COLO668 (cell line): ENCODE measurements at regions not wholly inside any gene's neighbourhood (a gene's known extent, or its start where the extent isn't known, plus 50 kb on each side); places are given as distances from the start of the nearest gene placed in this dataset.

Experiments used
- DNase-seq: peaks from one replicate; lab custom pipeline; 2025; ENCODE audit not compliant: unreplicated experiment; lab: John Stamatoyannopoulos, UW

GRCh38 chr17:69716556-69716955, 302.1 kb downstream of the MAP2K6 start:
- no peak for DNase-seq

- DNase-seq = no peak
Measured at GRCh38 chr17:69717214-69717613, 302.7 kb downstream of the MAP2K6 start.

- DNase-seq = no peak
Measured at GRCh38 chr17:69717819-69718218, 303.3 kb downstream of the MAP2K6 start.

- no peak for DNase-seq
Measured at GRCh38 chr17:69719474-69720048, 305.1 kb downstream of the MAP2K6 start.

- no peak for DNase-seq
Measured at GRCh38 chr17:69722518-69722917, 308.0 kb downstream of the MAP2K6 start.

- no peak for DNase-seq
Measured at GRCh38 chr17:69723316-69723715, 308.8 kb downstream of the MAP2K6 start.

- no peak for DNase-seq
Measured at GRCh38 chr17:69723741-69724140, 309.2 kb downstream of the MAP2K6 start.

GRCh38 chr17:69724238-69724637, 309.7 kb downstream of the MAP2K6 start:
- DNase-seq = no peak

- no peak for DNase-seq
Measured at GRCh38 chr17:69725146-69725545, 310.6 kb downstream of the MAP2K6 start.

- DNase-seq = no peak
Measured at GRCh38 chr17:69728816-69729215, 314.3 kb downstream of the MAP2K6 start.

GRCh38 chr17:69729944-69730343, 315.4 kb downstream of the MAP2K6 start:
- no peak for DNase-seq

- no peak for DNase-seq
Measured at GRCh38 chr17:69732272-69732918, 317.9 kb downstream of the MAP2K6 start.

GRCh38 chr17:69733171-69734012, 318.9 kb downstream of the MAP2K6 start:
- DNase-seq = no peak

- no peak for DNase-seq
Measured at GRCh38 chr17:69734656-69735055, 320.2 kb downstream of the MAP2K6 start.

GRCh38 chr17:69735285-69735684, 320.8 kb downstream of the MAP2K6 start:
- no peak for DNase-seq

GRCh38 chr17:69743091-69743490, 328.6 kb downstream of the MAP2K6 start:
- no peak for DNase-seq

GRCh38 chr17:69744512-69745070, 330.1 kb downstream of the MAP2K6 start:
- no peak for DNase-seq

- no peak for DNase-seq
Measured at GRCh38 chr17:69749911-69750310, 325.1 kb upstream of the KCNJ16 start.

- DNase-seq = no peak
Measured at GRCh38 chr17:69757688-69758430, 317.2 kb upstream of the KCNJ16 start.

GRCh38 chr17:69760562-69760961, 314.5 kb upstream of the KCNJ16 start:
- no peak for DNase-seq

GRCh38 chr17:69761011-69761410, 314.0 kb upstream of the KCNJ16 start:
- DNase-seq = no peak
